WTC11 (cell line): ENCODE measurements at regions not wholly inside any gene's neighbourhood (a gene's known extent, or its start where the extent isn't known, plus 50 kb on each side); places are given as distances from the start of the nearest gene placed in this dataset.

ENCODE experiments used
- ATAC-seq: fragments of 200-7000 bp; cut with Tn5 transposase; 2 replicates; pipeline ENCODE4 v1.10.0; 2021; ENCODE audit warnings: mild to moderate bottlenecking, moderate library complexity
- CTCF ChIA-PET: fragments of 300-600 bp; sonication (Branson Sonifier 250); formaldehyde crosslinking; loops from one replicate; lab custom pipeline; 2021; ENCODE audit warnings: antibody characterized with exemption; lab: Charles Lee
- POLR2A ChIA-PET: fragments of 350-600 bp; sonication (Branson Sonifier 250); formaldehyde crosslinking; loops from one replicate; lab custom pipeline; 2021; ENCODE audit warnings: antibody characterized with exemption; lab: Charles Lee
- DNase-seq: peaks from one replicate; pipeline ENCODE4 v3.0.0; 2021; ENCODE audit warnings: low spot score
- H3K27ac Mint-ChIP-seq: 2 replicates; pipeline ENCODE4 v1.8.0; 2021; ENCODE audit warnings: mixed read lengths
- H3K27me3 Mint-ChIP-seq: 2 replicates; pipeline ENCODE4 v1.8.0; 2021; ENCODE audit warnings: low read depth, mild to moderate bottlenecking, moderate library complexity, mixed read lengths
- H3K36me3 Mint-ChIP-seq: 2 replicates; pipeline ENCODE4 v1.8.0; 2021; ENCODE audit warnings: mixed read lengths
- H3K4me1 Mint-ChIP-seq: 2 replicates; pipeline ENCODE4 v1.8.0; 2022; ENCODE audit warnings: mixed read lengths
- H3K4me3 Mint-ChIP-seq: 2 replicates; pipeline ENCODE4 v1.8.0; 2021; ENCODE audit warnings: mild to moderate bottlenecking, moderate library complexity, mixed read lengths
- H3K9me3 Mint-ChIP-seq: 2 replicates; pipeline ENCODE4 v1.8.0; 2021; ENCODE audit warnings: mixed read lengths
- FOXK1 ChIP-seq: sonication (generic); formaldehyde crosslinking; IDR thresholded peaks from 2 replicates; pipeline ENCODE4 v1.8.0; 2022; ENCODE audit warnings: mild to moderate bottlenecking, moderate library complexity, missing genetic modification reagents
- NR1H2 ChIP-seq: sonication (generic); formaldehyde crosslinking; IDR thresholded peaks from 2 replicates; pipeline ENCODE4 v1.9.0; 2021; ENCODE audit warnings: mild to moderate bottlenecking, moderate library complexity, missing genetic modification reagents
- RORB ChIP-seq: fragments of 250-450 bp; sonication (Bioruptor Pico); IDR thresholded peaks from 2 replicates; pipeline ENCODE4 v1.9.0; 2021; ENCODE audit warnings: mild to moderate bottlenecking
- SMAD3 ChIP-seq: sonication (generic); formaldehyde crosslinking; IDR thresholded peaks from 2 replicates; pipeline ENCODE4 v1.8.0; 2022; ENCODE audit warnings: missing genetic modification reagents, mild to moderate bottlenecking, borderline replicate concordance
- SOX15 ChIP-seq: fragments of 250-450 bp; sonication (Bioruptor Pico); IDR thresholded peaks from 2 replicates; pipeline ENCODE4 v1.9.0; 2021; ENCODE audit warnings: mild to moderate bottlenecking
- ZNF219 ChIP-seq: sonication (generic); formaldehyde crosslinking; IDR thresholded peaks from 2 replicates; pipeline ENCODE4 v1.8.0; 2023; ENCODE audit warnings: missing genetic modification reagents, mild to moderate bottlenecking, borderline replicate concordance
- TF ChIP-seq, protein P1 (sequence below): fragments of 200-600 bp; IDR thresholded peaks from 2 replicates; pipeline ENCODE4 v1.8.0; 2022; ENCODE audit warnings: antibody characterized with exemption
- TF ChIP-seq, protein P2 (sequence below): sonication (generic); formaldehyde crosslinking; IDR thresholded peaks from 2 replicates; pipeline ENCODE4 v1.8.0; 2022; ENCODE audit warnings: mild to moderate bottlenecking, missing genetic modification reagents
- TF ChIP-seq, protein P3 (sequence below): sonication (generic); formaldehyde crosslinking; IDR thresholded peaks from 2 replicates; pipeline ENCODE4 v1.8.0; 2022; ENCODE audit warnings: missing genetic modification reagents
- TF ChIP-seq, protein P4 (sequence below): sonication (generic); formaldehyde crosslinking; IDR thresholded peaks from 2 replicates; pipeline ENCODE4 v1.8.1; 2022; ENCODE audit warnings: mild to moderate bottlenecking, missing genetic modification reagents, moderate library complexity, borderline replicate concordance
- TF ChIP-seq, protein P5 (sequence below): sonication (generic); formaldehyde crosslinking; IDR thresholded peaks from 2 replicates; pipeline ENCODE4 v1.8.0; 2023; ENCODE audit warnings: mild to moderate bottlenecking, missing genetic modification reagents

GRCh38 chr4:35548921-35549320 is 695.4 kb downstream of the ARAP2 start (continued):
- TF ChIP-seq, protein P1, sequence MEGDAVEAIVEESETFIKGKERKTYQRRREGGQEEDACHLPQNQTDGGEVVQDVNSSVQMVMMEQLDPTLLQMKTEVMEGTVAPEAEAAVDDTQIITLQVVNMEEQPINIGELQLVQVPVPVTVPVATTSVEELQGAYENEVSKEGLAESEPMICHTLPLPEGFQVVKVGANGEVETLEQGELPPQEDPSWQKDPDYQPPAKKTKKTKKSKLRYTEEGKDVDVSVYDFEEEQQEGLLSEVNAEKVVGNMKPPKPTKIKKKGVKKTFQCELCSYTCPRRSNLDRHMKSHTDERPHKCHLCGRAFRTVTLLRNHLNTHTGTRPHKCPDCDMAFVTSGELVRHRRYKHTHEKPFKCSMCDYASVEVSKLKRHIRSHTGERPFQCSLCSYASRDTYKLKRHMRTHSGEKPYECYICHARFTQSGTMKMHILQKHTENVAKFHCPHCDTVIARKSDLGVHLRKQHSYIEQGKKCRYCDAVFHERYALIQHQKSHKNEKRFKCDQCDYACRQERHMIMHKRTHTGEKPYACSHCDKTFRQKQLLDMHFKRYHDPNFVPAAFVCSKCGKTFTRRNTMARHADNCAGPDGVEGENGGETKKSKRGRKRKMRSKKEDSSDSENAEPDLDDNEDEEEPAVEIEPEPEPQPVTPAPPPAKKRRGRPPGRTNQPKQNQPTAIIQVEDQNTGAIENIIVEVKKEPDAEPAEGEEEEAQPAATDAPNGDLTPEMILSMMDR, result no peak
- no peak for TF ChIP-seq RORB (CRISPR knock-in tag)

DNA sequence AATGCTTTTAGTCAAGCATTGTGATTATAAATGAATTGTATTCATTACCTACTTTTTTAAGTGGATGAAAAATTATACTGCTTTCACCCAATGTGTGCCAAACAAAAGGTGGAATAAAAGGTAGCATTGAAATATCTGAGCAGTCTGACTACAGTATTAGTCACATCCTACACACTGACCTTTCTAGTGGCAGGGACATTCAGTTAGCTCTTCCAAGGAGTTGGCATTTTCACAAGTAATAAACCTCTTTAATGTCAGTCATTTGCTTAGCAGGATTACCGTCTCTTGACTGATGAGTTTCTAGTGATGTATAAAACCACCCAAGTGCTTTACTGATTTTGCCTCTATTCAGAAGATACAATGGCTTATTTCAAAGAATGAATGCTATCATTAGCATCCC is 687.9 kb downstream of the ARAP2 start:
- ChIA-PET CTCF (no interaction called here), POLR2A (no interaction called here)
- ATAC-seq, result no peak
- Mint-ChIP-seq H3K4me3 (no peak overlapping the region), H3K4me1 (peaks cover 11% of the 10 kb centered on the region), H3K36me3 (peaks cover 17% of the 10 kb centered on the region), H3K27ac (no peak overlapping the region), H3K9me3 (peaks cover 17% of the 10 kb centered on the region), H3K27me3 (no peaks in the 10 kb centered on the region)
- no peak for TF ChIP-seq FOXK1 (CRISPR knock-in tag)
- DNase-seq, result no peak

GRCh38 chr4:35559559-35560365 is 684.6 kb downstream of the ARAP2 start:
- no peaks in the 10 kb centered on the region for H3K4me1 Mint-ChIP-seq
- no peak overlapping the region for H3K4me3 Mint-ChIP-seq
- ChIA-PET CTCF (no interaction called here), POLR2A (no interaction called here)
- H3K9me3 Mint-ChIP-seq, result peaks cover 17% of the 10 kb centered on the region
- TF ChIP-seq, protein P2, sequence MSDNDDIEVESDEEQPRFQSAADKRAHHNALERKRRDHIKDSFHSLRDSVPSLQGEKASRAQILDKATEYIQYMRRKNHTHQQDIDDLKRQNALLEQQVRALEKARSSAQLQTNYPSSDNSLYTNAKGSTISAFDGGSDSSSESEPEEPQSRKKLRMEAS (CRISPR knock-in tag), result no peak
- TF ChIP-seq, protein P3, sequence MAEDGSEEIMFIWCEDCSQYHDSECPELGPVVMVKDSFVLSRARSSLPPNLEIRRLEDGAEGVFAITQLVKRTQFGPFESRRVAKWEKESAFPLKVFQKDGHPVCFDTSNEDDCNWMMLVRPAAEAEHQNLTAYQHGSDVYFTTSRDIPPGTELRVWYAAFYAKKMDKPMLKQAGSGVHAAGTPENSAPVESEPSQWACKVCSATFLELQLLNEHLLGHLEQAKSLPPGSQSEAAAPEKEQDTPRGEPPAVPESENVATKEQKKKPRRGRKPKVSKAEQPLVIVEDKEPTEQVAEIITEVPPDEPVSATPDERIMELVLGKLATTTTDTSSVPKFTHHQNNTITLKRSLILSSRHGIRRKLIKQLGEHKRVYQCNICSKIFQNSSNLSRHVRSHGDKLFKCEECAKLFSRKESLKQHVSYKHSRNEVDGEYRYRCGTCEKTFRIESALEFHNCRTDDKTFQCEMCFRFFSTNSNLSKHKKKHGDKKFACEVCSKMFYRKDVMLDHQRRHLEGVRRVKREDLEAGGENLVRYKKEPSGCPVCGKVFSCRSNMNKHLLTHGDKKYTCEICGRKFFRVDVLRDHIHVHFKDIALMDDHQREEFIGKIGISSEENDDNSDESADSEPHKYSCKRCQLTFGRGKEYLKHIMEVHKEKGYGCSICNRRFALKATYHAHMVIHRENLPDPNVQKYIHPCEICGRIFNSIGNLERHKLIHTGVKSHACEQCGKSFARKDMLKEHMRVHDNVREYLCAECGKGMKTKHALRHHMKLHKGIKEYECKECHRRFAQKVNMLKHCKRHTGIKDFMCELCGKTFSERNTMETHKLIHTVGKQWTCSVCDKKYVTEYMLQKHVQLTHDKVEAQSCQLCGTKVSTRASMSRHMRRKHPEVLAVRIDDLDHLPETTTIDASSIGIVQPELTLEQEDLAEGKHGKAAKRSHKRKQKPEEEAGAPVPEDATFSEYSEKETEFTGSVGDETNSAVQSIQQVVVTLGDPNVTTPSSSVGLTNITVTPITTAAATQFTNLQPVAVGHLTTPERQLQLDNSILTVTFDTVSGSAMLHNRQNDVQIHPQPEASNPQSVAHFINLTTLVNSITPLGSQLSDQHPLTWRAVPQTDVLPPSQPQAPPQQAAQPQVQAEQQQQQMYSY (CRISPR knock-in tag), result no peak
- no peak for TF ChIP-seq NR1H2 (CRISPR knock-in tag)
- no peak for TF ChIP-seq SOX15 (CRISPR knock-in tag)
- TF ChIP-seq, protein P4, sequence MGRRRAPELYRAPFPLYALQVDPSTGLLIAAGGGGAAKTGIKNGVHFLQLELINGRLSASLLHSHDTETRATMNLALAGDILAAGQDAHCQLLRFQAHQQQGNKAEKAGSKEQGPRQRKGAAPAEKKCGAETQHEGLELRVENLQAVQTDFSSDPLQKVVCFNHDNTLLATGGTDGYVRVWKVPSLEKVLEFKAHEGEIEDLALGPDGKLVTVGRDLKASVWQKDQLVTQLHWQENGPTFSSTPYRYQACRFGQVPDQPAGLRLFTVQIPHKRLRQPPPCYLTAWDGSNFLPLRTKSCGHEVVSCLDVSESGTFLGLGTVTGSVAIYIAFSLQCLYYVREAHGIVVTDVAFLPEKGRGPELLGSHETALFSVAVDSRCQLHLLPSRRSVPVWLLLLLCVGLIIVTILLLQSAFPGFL (CRISPR knock-in tag), result no peak
- TF ChIP-seq SMAD3 (CRISPR knock-in tag), result no peak
- no peak for TF ChIP-seq ZNF219 (CRISPR knock-in tag)
- TF ChIP-seq, protein P5, sequence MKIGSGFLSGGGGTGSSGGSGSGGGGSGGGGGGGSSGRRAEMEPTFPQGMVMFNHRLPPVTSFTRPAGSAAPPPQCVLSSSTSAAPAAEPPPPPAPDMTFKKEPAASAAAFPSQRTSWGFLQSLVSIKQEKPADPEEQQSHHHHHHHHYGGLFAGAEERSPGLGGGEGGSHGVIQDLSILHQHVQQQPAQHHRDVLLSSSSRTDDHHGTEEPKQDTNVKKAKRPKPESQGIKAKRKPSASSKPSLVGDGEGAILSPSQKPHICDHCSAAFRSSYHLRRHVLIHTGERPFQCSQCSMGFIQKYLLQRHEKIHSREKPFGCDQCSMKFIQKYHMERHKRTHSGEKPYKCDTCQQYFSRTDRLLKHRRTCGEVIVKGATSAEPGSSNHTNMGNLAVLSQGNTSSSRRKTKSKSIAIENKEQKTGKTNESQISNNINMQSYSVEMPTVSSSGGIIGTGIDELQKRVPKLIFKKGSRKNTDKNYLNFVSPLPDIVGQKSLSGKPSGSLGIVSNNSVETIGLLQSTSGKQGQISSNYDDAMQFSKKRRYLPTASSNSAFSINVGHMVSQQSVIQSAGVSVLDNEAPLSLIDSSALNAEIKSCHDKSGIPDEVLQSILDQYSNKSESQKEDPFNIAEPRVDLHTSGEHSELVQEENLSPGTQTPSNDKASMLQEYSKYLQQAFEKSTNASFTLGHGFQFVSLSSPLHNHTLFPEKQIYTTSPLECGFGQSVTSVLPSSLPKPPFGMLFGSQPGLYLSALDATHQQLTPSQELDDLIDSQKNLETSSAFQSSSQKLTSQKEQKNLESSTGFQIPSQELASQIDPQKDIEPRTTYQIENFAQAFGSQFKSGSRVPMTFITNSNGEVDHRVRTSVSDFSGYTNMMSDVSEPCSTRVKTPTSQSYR (CRISPR knock-in tag), result no peak
- no peak overlapping the region for H3K27ac Mint-ChIP-seq
- ATAC-seq, result no peak
- peaks cover 17% of the 10 kb centered on the region for H3K36me3 Mint-ChIP-seq
- no peak for DNase-seq
- no peaks in the 10 kb centered on the region for H3K27me3 Mint-ChIP-seq
